GM19324 (cell line): ENCODE measurements at regions not wholly inside any gene's neighbourhood (a gene's known extent, or its start where the extent isn't known, plus 50 kb on each side); places are given as distances from the start of the nearest gene placed in this dataset.
"Not testable (repeated sequence)": the region's sequence is repeated elsewhere in the genome, so short reads cannot be mapped to it uniquely, and the experiment has no call there.

Experiments
- ATAC-seq: cut with Tn5 transposase; IDR thresholded peaks from one replicate; pipeline ENCODE4 v1.9.1; 2021; ENCODE audit warnings: mild to moderate bottlenecking, moderate library complexity; ENCODE audit not compliant: unreplicated experiment, low FRiP score

DNA sequence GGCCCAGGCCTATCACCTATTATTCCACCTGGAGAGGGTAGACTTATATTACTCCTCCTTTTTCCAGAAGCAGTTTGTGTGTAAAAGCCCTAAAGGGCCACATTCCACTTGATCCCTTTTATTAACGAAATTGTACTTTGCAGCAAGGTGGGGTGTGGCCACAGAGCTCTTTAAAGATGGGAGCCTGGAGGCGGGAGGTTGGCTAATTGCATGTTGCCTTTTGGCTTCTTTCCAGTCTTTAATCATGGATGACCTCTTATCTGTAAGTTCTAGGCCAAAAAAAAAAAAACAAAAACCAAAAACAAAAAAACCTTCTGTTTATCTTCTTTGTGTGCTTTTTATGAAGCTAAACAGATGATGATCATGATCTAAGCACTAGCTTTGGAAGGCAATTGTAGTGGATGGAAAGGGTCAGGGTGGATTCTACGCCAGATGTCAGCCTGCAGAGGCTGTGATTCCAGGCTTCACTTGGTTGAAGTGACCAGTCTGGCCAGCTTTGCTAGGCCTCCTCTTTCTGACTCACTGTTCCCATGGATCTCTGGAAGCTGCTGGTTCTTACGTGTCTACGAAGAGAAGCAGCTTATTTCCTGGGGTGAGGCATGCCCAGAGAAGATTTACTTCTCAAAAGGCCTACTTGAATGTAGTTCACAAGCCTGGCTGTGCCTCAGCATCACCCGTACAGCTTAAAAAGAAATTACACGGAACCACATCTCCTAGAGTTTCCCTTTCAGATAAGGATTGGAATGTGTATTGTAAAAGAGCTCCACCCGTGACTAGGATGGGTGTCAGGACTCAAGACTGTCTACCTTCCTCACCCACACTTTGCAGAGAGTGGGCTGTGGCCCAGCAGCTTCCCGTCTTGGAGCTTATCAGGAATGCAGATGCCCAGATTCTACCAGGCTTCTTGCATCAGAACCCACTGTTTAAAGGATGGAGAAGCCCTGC, 330.9 kb upstream of the C2CD4B start:
- ATAC-seq, result no peak

GRCh38 chr15:62497356-62497755, 332.3 kb upstream of the C2CD4B start:
- ATAC-seq, result no peak

GRCh38 chr15:62498278-62498677, 333.2 kb upstream of the C2CD4B start:
- ATAC-seq, result no peak

GRCh38 chr15:62498712-62499111, 333.6 kb upstream of the C2CD4B start:
- no peak for ATAC-seq

GRCh38 chr15:62500325-62500724, 335.2 kb upstream of the C2CD4B start:
- no peak for ATAC-seq

DNA sequence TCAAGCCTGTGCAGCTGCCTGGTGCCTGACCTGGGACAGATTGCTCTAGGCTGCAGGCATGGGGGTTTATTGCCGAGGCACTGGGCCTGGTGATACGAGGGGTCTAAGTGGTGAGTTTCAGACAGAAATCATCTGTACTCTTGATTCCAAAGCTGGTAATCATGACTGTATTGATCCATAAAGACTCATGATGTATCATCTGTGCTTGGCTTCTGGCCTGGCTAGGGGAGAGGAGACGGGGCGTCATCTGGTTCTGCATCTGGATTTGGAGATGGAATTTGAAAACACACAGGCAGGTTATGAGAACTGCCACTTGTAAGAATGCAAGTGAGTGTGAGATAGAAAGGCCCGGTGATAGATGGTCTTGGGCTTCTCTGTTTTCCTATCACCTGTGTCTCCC, 337.4 kb upstream of the C2CD4B start:
- no peak for ATAC-seq

GRCh38 chr15:62503451-62503850, 338.4 kb upstream of the C2CD4B start:
- ATAC-seq, result no peak

- ATAC-seq, result no peak
Measured at GRCh38 chr15:62505762-62506161, 340.7 kb upstream of the C2CD4B start.

DNA sequence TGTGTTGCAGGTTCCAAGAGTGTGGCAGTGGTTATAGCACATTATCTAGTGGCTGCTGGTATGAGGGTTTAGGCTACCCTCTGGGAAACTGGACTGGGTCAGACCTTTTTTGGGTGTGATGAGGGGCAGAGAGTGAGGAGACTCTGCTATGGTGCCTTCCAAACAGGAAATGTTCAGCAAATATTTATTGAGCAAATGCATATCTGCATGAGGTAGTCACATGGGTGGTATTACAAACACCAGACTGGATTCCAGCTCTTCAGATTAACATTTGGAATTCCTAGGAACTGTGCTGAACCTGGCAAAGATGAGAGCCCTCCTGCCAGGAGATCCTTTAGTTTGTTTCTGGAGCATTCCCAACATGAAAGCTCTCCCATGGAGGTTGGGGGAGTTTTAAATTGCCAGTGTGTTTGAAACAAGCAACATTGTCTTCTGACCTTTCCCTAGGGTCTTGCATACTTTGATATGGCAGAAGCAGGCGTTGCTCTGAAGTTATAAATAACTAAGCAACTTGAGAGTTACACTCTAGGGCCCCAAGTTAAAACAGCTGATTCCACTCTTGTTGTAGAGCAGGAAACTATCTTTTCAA, 341.2 kb upstream of the C2CD4B start:
- no peak for ATAC-seq

DNA sequence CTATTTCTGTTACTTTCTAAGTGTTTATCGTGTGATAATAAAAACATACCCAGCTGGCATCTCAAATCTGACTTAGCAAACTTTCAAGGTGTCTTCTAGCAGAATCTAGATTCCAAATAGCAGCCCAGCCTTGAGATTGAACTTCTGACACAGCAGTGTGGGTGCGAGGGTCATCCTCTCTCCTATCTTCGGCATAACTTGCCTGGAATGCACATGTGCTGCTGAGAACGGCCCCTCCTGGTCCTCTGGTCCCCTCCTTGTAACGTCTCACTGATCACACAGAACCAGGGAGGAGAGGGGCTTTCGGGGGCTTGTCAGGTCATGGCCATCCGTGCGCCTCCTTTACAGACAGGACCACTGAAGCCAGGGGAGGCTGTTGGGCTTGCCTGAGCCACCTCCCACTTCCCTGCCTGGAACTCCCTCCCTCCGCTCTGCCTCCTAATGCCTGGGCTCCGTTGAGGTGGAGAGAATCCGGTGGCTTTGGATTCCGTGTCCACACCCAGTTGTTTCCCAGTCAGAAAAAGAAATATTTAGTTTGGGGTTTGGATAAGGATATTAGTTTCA, 344.4 kb upstream of the C2CD4B start:
- ATAC-seq, result no peak

DNA sequence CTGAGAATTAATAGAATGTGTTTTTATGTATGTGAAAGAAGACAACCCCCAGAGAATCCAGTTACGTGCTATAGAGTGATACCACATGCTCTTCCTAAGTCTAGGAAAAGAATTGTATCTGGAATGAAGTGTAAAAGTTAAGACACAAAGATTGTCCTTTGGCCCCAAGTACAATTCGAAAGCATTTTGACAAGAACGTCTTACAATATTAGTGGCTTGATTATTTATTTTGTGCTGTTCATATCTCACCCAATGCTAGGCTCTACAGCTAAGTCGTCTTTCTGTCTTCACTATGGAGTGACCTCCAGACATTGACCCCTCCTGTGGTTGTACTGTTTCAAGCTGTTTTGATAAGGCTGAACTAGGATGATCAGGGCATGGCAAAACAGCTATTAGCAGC, 345.7 kb upstream of the C2CD4B start:
- no peak for ATAC-seq

DNA sequence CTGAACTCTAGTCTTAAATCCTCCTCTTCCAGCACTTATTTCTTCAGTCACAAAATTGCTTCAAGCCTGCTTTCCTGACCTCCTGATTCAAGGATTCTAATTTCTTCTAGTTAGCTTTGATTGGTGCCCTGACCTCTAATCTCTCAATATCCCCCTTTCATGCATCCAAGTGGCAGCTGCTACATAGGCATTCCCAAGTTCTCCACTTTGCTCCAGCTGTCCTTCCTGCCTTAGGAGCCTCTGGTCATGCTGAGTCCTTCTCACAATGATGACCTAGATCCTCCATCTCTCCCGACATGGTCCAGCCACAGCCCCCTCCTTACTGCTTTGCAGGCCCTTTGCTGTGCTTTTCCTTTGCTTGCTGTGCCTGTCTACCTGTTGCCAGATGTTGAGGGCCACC, 347.8 kb upstream of the C2CD4B start:
- no peak for ATAC-seq

DNA sequence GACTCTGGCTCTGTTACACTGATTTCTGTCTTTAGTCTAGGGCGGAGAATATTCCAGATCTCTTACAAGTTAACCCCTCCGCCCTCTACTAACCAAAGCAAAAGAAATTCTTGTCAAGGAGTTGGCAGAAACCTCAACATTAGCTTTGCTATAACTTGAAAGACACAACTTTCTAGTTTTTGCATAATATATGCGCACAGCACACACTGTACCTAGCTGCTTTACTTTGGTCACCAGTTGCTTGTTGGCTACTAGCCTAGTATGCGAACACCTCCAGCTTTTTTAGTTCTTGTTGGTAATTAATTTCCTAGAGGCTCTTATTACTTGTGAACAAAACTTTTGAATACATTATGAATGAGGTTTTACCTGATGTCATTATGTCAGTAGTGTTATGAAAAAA, 348.8 kb upstream of the C2CD4B start:
- no peak for ATAC-seq

DNA sequence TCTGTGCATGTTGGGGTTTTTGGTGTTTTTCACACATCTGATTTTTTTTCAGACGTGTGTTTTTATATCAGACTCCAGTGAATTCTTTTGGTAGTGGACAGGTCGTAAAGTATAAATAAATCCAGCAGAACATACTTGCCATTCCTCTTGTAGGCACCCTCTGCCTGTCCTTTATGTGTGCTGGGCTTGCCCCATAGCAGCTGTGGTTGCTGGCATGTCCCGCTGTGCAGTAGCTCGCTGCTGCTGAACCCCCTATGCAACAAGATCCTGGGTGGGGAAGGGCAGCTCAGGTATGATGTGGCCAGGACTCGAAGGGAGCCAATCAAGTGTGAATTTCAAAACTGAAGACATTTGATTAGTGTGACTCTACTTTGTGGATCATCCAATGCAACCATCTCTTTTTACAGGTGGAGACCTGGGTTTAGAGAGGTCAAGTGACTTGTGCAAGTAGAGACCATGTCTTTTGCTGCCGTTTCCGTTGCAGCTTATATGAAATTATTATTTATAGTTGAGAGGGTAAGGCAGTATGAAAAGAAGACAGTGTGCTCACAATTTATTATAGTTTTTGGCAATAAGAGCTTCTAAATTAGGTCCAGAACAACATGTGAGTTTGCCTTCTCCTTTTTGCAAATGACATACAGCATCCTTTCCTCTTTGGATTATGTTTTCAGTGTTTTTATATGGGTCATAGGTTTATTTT, 350.8 kb upstream of the C2CD4B start:
- no peak for ATAC-seq

DNA sequence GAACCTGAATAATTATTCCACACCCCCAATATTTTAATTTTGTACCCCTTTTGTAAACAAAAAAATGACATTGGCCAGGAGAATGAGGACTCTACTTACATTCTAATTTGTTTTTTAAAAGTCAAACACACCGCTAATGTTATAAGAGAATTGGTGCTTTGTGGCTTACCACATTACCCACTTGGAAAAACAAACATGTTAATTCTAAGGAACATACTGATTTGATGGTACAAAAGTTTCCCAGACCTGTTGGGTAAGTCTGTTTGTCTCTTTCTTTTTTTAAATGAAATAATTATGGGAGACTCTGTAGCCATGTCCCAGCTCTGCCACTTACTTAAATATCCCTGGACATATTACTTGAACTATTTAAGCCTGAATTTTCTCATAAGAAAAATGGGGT, 352.5 kb upstream of the C2CD4B start:
- ATAC-seq, result no peak

GRCh38 chr15:62518666-62519065, 353.6 kb upstream of the C2CD4B start:
- ATAC-seq, result not testable (repeated sequence)

DNA sequence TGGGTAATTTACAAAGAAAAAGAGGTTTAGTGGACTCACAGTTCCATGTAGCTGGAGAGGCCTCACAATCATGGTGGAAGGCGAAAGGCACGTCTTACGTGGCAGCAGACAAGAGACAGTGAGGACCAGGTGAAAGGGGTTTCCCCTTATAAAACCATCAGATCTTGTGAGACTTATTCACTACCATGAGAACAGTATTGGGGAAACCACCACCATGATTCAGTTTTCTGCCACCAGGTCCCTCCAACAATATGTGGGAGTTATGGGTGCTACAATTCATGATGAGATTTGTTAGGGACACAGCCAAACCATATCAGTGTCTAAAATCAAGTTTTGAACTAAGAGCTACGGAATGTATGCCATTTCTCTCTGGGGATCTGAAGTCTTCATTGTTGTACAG, 354.8 kb upstream of the C2CD4B start:
- no peak for ATAC-seq

DNA sequence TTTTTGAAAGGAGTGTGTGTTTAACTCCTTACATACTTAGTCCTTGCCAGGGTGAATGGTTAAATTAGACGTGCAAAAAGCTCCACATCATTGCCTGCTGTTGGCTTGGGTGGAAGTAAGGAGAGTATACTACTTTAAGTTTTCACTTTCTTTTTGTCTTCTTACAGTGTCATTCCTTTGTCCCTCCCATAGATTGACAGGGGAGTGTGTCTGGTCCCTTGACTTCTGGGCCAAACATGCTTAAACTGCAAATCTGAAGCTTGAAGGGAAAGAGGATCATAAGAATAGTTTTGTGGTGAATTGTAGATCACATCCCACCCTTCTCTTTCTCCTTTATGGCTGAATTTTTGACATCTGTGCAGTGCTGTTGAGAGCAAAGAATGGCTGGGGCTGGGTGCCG, 355.8 kb upstream of the C2CD4B start:
- no peak for ATAC-seq

GRCh38 chr15:62521396-62521795, 356.3 kb upstream of the C2CD4B start:
- ATAC-seq, result no peak

DNA sequence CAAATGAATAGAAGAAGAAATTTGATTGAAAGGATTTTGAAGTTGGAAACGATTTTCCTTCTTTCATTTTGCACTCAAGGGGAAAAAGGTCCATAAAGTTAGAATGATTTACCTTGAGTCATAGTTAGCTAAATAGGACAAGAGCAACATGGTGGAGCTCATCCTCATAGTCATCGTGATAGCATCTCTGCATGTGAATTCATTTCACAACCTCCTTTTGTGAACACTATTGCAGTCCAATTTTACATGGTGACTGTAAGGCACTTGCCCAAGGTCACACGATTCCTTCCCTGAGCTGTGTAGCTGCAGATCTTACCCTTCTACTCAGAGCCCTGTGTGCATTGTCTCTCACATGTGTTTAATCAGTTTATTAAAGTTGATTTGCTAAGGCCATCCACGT, 359.8 kb upstream of the C2CD4B start:
- no peak for ATAC-seq

GRCh38 chr15:62527387-62527786, 362.3 kb upstream of the C2CD4B start:
- no peak for ATAC-seq
